ENCODE measurements at regions not wholly inside any gene's neighbourhood (a gene's known extent, or its start where the extent isn't known, plus 50 kb on each side); places are given as distances from the start of the nearest gene placed in this dataset.

DNA sequence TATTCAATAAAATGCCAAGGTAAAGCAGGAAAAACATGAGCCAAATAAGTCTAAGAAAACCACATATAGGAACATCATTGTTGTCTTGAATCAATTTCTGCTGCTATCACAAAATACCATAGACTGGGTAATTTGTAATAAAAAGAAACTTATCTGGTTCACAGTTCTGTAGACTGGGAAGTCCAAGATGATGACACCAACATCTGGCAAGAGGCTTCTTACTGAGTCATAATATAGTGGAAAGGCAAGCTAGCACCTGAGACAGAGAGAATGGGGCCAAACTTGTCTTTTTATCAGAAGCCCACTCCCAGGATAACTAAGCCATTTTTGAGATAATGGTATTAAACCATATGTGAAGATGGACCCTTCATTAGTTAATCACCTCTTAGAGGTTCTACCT, 975.9 kb downstream of the FLRT2 start:
- no peaks in the 10 kb centered on the region for H3K36me3 ChIP-seq
- no peak for DNase-seq
- H3K4me3 ChIP-seq: no peak overlapping the region
- no peaks in the 10 kb centered on the region for H3K27me3 ChIP-seq
- no peaks in the 10 kb centered on the region for H3K9me3 ChIP-seq

DNA sequence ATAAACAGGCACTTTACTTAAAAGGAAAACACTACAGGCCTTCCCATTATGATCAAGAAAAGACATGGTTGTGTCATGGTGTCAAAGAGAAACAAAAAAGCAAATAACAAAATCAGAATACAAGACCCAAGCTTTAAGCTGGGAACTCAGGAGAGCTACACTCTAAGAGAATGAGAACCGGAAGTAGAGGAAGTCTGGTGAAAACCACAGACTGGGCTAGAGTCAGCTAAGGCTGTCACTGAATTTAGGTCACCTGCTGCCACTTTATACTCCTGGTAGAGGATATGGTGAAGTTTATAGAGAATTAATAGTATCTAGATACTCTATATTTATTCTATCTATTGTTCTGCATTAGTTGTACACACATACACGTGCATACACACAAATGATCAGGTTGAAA, 971.7 kb downstream of the FLRT2 start:
- Histone ChIP-seq H3K36me3 (no peaks in the 10 kb centered on the region), H3K4me3 (no peak overlapping the region), H3K27me3 (no peaks in the 10 kb centered on the region), H3K9me3 (no peaks in the 10 kb centered on the region)
- DNase-seq: no peak

DNA sequence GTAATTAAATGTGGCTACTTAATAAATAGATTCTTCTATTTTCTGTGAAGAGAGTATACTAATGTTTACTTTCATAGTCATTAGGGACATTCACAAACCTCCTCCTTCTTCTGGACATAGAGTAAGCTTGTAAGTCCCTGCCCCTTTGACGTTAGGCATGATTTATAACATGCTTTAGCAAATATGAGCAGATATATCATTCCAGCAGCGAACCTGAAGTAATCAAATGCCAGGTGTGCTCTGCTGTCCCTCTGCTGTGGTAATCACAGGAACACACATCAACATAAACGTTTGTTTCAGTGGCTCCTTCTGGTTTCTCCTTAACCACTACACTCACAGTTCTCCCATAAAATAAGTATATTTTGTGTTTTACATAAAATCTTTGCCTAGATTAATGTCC, 961.8 kb downstream of the FLRT2 start:
- DNase-seq: no peak
- Histone ChIP-seq H3K27me3 (no peaks in the 10 kb centered on the region), H3K9me3 (no peaks in the 10 kb centered on the region), H3K4me3 (no peak overlapping the region), H3K36me3 (no peaks in the 10 kb centered on the region)

DNA sequence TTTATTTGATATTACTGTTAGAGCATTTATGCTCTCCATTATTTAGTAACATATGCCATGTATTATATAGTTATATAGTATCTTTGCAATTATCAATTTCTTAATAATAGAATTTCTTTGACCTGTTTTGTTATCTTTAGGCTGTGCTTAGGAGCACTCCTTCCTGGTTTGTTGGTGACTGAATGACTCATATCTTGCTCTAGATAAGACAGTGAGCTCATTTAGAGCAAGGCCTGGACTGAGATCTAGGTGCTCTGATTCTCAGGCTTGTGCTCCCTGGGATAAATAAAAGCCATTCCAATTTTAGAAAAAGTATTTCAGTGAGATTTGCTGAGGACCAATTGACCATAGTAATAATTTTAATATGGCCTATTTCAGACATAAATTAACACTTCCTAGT, 951.2 kb downstream of the FLRT2 start:
- no peak for DNase-seq
- Histone ChIP-seq H3K36me3 (no peaks in the 10 kb centered on the region), H3K27me3 (no peaks in the 10 kb centered on the region), H3K9me3 (no peaks in the 10 kb centered on the region), H3K4me3 (no peak overlapping the region)

DNA sequence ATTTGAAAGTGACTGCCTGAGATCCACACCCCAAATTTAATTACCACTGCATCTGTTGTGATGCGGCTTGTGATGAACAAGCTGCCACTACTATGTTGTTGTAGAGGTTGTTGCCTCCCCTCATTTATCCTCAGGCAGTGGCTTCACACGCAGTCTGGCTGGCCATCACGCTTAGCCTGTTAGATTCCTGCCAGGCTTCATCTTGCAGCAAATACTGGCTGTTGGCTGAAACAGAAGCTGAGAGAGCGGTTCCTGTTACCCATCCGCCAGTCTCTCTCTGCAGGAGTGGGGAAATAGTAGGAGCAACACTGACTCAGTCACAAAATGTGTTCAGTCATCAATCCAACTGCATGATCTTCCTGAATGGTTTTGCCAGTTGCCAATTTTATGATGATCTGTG, 934.4 kb downstream of the FLRT2 start:
- Histone ChIP-seq H3K4me3 (no peak overlapping the region), H3K9me3 (no peaks in the 10 kb centered on the region), H3K36me3 (no peaks in the 10 kb centered on the region), H3K27me3 (no peaks in the 10 kb centered on the region)
- DNase-seq: no peak

DNA sequence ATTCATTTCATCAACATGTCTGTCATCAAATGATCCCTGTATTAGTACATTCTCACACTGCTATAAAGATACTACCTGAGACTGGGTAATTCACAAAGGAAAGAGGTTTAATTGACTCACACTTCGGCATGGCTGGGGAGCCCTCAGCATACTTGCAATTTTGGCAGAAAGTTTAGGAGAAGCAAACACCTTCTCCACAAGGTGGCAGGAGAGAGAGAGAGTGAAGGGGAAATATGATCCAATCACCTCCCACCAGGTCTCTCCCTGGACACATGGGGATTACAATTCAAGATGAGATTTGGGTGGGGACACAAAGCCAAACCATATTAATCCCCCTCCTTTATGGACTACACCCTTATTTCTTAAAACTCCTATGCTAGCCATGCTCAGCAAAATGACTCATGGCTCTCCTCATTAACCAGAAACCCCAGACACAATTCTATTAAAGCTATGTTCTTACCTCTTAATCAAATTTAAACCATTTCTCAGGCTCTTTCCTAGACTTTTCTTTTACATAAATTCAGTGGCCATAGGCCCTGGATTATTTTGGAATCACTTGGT, 932.3 kb downstream of the FLRT2 start:
- Histone ChIP-seq H3K9me3 (no peaks in the 10 kb centered on the region), H3K27me3 (no peaks in the 10 kb centered on the region), H3K4me3 (no peak overlapping the region), H3K36me3 (no peaks in the 10 kb centered on the region)
- no peak for DNase-seq

DNA sequence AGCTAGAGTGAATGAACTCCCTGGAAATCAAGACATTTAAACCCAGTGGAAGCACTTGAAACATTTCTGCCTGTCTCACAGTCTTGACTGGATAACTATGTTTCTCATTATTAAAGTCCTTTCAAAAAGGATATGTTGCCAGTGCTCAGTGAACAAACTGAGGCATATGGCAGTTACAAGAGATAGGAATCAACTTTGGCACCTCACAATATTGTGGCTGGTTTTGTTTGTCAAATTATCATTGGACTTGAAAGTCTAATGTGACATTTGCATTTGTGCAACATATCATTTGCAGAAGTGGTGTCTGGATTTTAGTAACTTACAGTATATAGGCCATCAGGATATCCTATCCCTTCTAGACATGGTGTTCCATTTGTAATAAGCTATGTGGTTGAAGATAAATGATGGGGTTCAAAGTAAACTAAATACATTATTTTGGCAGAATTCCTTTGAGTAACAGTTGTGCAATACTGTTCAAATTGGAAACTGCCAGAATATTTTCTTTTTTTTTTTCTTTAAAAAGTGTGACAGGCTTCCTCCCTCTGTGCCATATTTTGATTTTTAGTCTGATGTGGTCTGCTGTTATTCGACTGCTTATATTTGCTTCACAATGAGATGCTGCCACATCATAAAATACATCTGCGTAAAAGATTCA, 927.7 kb downstream of the FLRT2 start:
- Histone ChIP-seq H3K27me3 (no peaks in the 10 kb centered on the region), H3K36me3 (no peaks in the 10 kb centered on the region), H3K9me3 (no peaks in the 10 kb centered on the region), H3K4me3 (no peak overlapping the region)
- DNase-seq: no peak

DNA sequence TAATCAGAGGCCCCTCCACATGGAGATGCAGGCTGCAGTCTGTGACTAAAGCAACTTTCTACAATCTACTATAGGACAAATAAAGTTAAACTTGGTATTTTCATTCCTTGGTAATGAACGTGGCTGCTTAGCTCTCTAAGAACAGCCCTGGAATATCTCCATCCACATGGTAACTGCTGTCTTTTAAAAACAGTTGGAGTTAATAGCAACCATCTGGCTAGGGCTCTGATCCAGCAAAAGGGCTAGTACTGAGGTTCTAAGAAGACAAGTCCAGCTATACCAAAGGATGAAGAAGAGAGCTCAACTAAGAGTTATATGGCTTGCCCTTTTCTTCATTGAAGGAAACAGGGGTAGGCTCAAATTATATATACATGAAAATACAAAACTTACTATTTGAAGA, 920.1 kb downstream of the FLRT2 start:
- H3K4me3 ChIP-seq: no peak overlapping the region
- no peaks in the 10 kb centered on the region for H3K27me3 ChIP-seq
- H3K36me3 ChIP-seq: no peaks in the 10 kb centered on the region
- no peak for DNase-seq
- H3K9me3 ChIP-seq: no peaks in the 10 kb centered on the region

DNA sequence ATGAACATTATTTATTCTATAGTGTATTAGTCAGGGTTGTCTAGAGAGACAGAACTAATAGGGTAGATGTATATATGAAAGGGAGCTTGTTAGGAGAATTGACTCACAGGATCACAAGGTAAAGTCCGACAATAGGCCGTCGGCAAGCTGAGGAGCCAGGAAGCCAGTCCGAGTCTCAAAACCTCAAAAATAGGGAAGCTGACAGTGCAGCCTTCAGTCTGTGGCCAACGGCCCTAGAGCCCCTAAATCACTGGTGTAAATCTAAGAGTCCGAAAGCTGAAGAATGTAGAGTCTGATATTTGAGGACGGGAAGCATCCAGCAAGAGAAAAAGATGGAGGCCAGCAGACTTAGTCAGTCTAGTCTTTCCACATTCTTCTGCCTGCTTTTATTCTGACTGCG, 912.2 kb downstream of the FLRT2 start:
- DNase-seq: no peak
- H3K27me3 ChIP-seq: no peaks in the 10 kb centered on the region
- no peaks in the 10 kb centered on the region for H3K36me3 ChIP-seq
- no peaks in the 10 kb centered on the region for H3K9me3 ChIP-seq
- H3K4me3 ChIP-seq: no peak overlapping the region

DNA sequence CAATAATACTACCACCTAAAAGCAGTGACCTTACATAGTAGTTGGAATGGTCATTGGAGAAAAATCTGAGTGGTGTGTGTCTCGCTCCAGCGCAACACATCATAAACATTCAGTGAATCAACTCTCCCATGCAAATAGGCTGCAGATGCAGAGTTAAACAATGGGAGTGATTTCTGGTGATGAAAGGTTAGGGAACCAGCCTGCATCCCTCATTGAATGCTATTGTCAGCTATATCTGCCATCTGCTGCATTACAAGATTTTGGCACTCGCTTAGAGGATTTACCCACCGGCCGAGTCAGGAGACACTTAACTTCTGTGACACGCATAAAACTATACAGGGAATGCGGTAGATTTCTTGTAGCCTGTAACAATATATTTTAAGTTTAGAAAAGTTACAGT, 900.9 kb downstream of the FLRT2 start:
- DNase-seq: no peak
- Histone ChIP-seq H3K36me3 (no peaks in the 10 kb centered on the region), H3K4me3 (no peak overlapping the region)

DNA sequence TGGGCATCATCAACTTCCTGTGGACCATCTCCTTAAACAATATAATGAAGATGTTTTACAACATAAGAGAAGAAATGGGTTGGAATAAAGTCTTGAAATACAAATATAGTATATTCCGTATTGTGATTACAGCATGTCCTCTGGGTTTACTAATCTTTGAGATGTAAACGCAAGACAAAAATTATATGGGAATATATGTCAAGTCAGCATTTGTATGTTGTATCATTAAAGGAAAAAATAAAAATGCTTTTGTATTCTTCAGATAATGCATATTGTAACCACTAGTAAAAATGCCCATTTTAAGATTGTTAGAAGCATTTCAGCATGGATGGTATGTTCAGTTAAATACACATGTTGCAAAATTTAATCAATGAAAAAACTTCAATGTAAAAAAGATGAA, 893.3 kb downstream of the FLRT2 start:
- H3K27me3 ChIP-seq: no peaks in the 10 kb centered on the region

More for the DNA sequence above, 900.9 kb downstream of the FLRT2 start:
- Histone ChIP-seq H3K9me3 (no peaks in the 10 kb centered on the region), H3K27me3 (no peaks in the 10 kb centered on the region)

DNA sequence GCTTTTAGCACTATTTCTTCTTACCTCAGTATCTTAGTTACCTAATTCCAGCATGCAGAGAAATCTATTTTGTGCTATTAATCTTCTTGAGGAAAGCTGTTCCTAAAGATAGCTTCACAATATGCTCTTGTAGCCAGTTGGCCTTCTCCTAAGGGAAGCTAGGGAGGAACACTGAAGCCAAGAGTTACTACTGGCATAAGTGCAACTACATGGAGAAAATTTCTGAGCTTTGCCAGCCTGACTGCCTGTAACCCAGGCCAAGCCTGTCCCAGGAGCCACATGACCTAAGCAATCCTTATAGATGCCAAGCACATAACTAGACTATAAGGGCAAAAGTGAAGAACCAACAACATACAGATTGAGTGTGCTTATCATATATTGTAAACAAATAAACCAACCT, 890.2 kb downstream of the FLRT2 start:
- H3K4me3 ChIP-seq: no peak overlapping the region
- no peaks in the 10 kb centered on the region for H3K9me3 ChIP-seq
- no peaks in the 10 kb centered on the region for H3K36me3 ChIP-seq
- no peak for DNase-seq
- H3K27me3 ChIP-seq: no peaks in the 10 kb centered on the region

More for the DNA sequence above, 893.3 kb downstream of the FLRT2 start:
- Histone ChIP-seq H3K4me3 (no peak overlapping the region), H3K9me3 (no peaks in the 10 kb centered on the region), H3K36me3 (no peaks in the 10 kb centered on the region)
- DNase-seq: no peak

DNA sequence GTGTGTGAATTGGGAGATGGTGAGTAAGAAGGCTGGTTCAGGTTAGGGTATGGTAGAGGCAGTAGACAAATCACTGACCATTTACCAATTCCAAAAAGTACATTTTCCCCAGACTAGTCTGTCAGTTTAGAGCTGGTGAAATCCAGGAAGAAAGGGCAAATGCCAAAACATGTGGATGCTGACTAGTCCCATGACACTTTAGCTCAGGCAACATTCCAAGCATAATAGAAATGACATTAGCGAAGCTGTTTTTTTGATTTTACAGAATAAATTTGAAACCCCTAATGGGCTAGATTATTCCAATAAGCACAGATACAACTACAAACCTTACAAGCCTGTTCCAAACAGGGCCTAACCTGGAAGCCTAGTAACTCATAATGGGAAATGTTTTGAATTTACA, 884.2 kb downstream of the FLRT2 start:
- Histone ChIP-seq H3K9me3 (no peaks in the 10 kb centered on the region), H3K36me3 (no peaks in the 10 kb centered on the region), H3K27me3 (no peaks in the 10 kb centered on the region), H3K4me3 (no peak overlapping the region)
- DNase-seq: no peak

DNA sequence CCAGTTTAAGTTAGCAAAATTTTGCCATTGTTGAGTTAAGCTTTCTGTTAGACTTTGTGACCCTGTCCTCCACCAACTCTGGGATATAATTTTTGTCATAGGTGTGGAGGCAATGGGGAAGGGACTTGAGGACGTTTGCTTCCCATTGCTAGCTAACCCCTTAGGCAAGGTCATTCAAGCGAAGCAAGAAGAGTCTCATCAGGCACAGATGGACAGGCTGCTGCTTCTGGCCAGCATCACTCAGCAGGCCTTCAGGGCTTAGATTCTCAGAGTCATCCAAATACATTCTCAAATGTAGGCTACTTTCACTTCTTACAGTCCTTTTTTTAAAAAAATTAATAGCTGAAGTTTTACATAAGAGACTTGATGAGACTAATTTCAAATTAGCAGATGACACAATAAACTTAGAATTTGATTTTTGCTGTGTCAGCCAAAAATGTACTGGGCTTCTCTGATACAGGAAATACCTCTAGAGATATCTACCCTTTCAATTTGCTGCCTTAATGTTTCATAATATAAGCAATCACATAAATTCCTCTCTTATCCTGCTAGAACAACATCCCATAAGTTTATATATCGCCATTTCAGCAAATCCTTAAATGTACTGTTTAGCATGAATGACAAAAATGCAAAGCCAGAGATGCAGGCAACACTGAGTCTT, 875.2 kb downstream of the FLRT2 start:
- Histone ChIP-seq H3K9me3 (no peaks in the 10 kb centered on the region), H3K36me3 (no peaks in the 10 kb centered on the region), H3K27me3 (no peaks in the 10 kb centered on the region), H3K4me3 (no peak overlapping the region)
- DNase-seq: no peak

DNA sequence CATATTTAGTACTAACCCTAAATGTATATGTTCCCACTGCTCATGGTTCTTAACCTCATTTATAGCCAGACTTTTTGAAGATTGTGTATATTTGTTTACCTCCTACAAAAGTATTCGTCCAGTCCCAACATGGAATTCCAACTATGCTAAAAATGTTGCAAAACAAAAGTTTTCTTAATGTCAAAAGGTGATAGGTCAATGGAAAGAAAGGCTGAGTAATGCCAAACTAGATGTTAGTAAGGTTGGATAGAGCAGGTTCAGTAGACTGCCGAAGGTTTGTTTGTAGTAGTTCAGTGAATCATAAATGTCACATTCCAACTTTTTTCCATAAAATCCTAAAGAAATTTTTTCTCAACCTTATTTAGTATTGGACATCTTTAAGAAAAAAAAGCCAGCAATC, 874.5 kb downstream of the FLRT2 start:
- Histone ChIP-seq H3K4me3 (no peak overlapping the region), H3K36me3 (no peaks in the 10 kb centered on the region), H3K9me3 (no peaks in the 10 kb centered on the region), H3K27me3 (no peaks in the 10 kb centered on the region)
- DNase-seq: no peak

DNA sequence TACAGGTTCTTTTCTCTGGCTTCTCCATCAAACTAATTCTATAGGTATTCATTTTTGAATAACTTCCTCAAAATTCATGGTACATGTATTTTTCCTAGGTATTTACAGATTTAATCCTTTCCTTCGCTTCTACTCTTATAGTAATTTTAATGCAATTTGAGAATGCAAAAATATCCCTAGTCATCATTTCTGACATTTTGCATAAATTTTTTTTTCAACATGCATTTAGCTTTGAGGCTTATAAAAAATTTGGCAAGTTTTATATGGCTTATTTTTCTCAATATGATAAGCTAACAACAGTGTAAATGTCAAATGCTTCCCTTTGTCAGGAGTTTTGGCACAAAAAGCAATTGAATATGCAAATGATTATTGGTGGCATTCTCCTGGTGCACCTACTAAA, 872.6 kb downstream of the FLRT2 start:
- no peak overlapping the region for H3K4me3 ChIP-seq
- DNase-seq: no peak
- H3K27me3 ChIP-seq: no peaks in the 10 kb centered on the region
- no peaks in the 10 kb centered on the region for H3K9me3 ChIP-seq
- H3K36me3 ChIP-seq: no peaks in the 10 kb centered on the region

DNA sequence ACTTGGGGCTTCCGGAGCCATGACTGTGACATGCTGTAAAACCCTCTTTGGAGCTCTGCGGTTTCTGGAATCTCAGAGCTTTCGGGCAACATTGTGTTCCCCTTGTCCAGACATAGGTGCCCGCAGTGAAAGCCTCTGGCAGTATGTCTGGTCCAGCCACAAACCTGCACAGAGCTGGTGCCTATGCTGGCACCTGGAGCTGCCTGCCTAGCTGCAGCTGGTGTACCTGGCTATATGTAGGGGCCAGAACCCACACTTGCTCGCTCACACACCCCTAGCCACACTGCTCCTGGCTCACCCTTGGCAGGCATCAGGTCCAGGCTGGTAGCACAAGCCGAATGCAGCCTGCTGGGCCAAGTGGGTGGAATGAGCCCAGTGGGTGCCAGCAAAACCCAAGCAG, 861.1 kb downstream of the FLRT2 start:
- H3K27me3 ChIP-seq: no peaks in the 10 kb centered on the region
- H3K36me3 ChIP-seq: no peaks in the 10 kb centered on the region
- H3K9me3 ChIP-seq: no peaks in the 10 kb centered on the region
- no peak overlapping the region for H3K4me3 ChIP-seq
- no peak for DNase-seq

DNA sequence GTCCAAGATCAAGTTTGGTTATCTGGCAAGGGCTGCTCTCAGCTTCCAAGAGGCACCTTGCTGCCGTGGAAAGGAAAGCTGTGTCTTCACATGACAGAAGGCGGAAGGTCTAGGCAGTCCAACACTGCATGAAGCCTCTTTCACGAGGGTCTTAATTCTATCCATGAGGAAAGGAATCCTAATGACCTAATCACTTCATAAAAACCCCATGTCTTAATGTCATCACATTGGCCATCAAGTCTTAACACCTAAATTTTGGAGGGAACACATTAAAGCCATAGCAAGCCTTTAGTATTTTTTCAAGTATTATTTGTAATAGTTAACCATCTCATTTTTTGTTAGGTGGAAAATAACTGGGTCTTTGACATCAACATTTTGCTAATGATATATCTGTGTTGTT, 858.3 kb downstream of the FLRT2 start:
- no peaks in the 10 kb centered on the region for H3K36me3 ChIP-seq
- H3K4me3 ChIP-seq: no peak overlapping the region
- DNase-seq: no peak
- no peaks in the 10 kb centered on the region for H3K27me3 ChIP-seq
- H3K9me3 ChIP-seq: no peaks in the 10 kb centered on the region
